Hepatocyte (in vitro differentiated cells): ENCODE measurements at regions not wholly inside any gene's neighbourhood (a gene's known extent, or its start where the extent isn't known, plus 50 kb on each side); places are given as distances from the start of the nearest gene placed in this dataset.

Experiments
- DNase-seq: peaks from one replicate; pipeline ENCODE4 v3.0.0-alpha.2; 2016; ENCODE audit warnings: low spot score
- H2AFZ ChIP-seq: fragments of 200-600 bp; sonication (generic); 2 replicates; pipeline ENCODE4 v1.6.0; 2016; ENCODE audit warnings: antibody characterized with exemption, mild to moderate bottlenecking
- H3K27ac ChIP-seq: fragments of 200-600 bp; sonication (generic); 2 replicates; pipeline ENCODE4 v1.5.1; 2016; ENCODE audit warnings: mild to moderate bottlenecking
- H3K27me3 ChIP-seq: fragments of 200-600 bp; sonication (generic); 2 replicates; pipeline ENCODE4 v1.6.1; 2016
- H3K36me3 ChIP-seq: fragments of 200-600 bp; sonication (generic); replicated peaks from 2 replicates; pipeline ENCODE4 v1.5.1; 2016; ENCODE audit warnings: low read depth; ENCODE audit not compliant: insufficient read depth
- H3K4me1 ChIP-seq: fragments of 200-600 bp; sonication (generic); 2 replicates; pipeline ENCODE4 v1.5.1; 2016; ENCODE audit warnings: mild to moderate bottlenecking, moderate library complexity; ENCODE audit not compliant: insufficient read depth
- H3K4me2 ChIP-seq: fragments of 200-600 bp; sonication (generic); 2 replicates; pipeline ENCODE4 v1.6.0; 2016
- H3K4me3 ChIP-seq: fragments of 200-600 bp; sonication (generic); 2 replicates; pipeline ENCODE4 v1.5.1; 2016; ENCODE audit warnings: mild to moderate bottlenecking
- H3K79me2 ChIP-seq: fragments of 200-600 bp; sonication (generic); 2 replicates; pipeline ENCODE4 v1.6.0; 2017; ENCODE audit warnings: mild to moderate bottlenecking
- H3K9me2 ChIP-seq: fragments of 200-600 bp; sonication (generic); replicated peaks from 2 replicates; pipeline ENCODE4 v1.6.0; 2017; ENCODE audit warnings: mild to moderate bottlenecking; ENCODE audit not compliant: insufficient read depth
- H3K9me3 ChIP-seq: fragments of 200-600 bp; sonication (generic); 2 replicates; pipeline ENCODE4 v1.5.1; 2016; ENCODE audit warnings: low read depth, mild to moderate bottlenecking
- H4K20me1 ChIP-seq: fragments of 200-600 bp; sonication (generic); 2 replicates; pipeline ENCODE4 v1.6.0; 2016; ENCODE audit warnings: mild to moderate bottlenecking; ENCODE audit not compliant: insufficient read depth, poor library complexity, severe bottlenecking
- CTCF ChIP-seq: fragments of 200-600 bp; sonication (generic); IDR thresholded peaks from 2 replicates; pipeline ENCODE4 v1.5.1; 2016; ENCODE audit warnings: antibody characterized with exemption, mild to moderate bottlenecking; ENCODE audit not compliant: poor library complexity
- EZH2 ChIP-seq: fragments of 200-600 bp; sonication (generic); IDR thresholded peaks from 2 replicates; pipeline ENCODE4 v1.6.1; 2016; ENCODE audit warnings: antibody characterized with exemption, mild to moderate bottlenecking, borderline replicate concordance
- EZH2phosphoT487 ChIP-seq: fragments of 200-600 bp; sonication (generic); IDR thresholded peaks from one replicate; pipeline ENCODE4 v1.6.1; 2018; ENCODE audit warnings: antibody characterized with exemption, mild to moderate bottlenecking, low read depth, moderate library complexity; ENCODE audit not compliant: unreplicated experiment, severe bottlenecking
- WGBS: methylation state at CpG from one replicate; pipeline ENCODE4 v1.1.6; 2016; ENCODE audit warnings: low lambda C conversion rate; ENCODE audit errors: missing lambda C conversion rate; 5-methylcytosine and 5-hydroxymethylcytosine counted together

DNA sequence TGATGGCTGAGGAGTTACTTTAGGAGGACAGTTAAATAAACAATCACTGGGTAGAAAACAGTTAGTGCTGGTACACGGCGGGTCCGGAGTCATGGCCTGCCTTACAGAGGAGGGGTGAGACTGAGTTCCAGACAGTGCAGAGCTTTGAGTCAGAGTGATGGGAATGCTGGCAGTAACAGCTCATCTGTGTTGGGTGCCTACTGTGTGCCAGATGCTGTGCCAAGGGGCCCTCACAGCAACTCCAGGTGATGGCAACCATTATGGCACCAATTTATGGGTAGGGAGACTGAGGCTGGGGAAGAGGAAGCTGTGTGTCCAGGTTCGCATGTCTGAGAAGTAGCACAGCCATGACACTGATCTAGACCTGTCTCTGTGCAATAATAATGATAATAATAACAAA is 132.6 kb downstream of the CEBPB start:
- H3K36me3 ChIP-seq, result no peaks in the 10 kb centered on the region
- H3K9me2 ChIP-seq, result no peaks in the 10 kb centered on the region
- H3K4me3 ChIP-seq, result no peak overlapping the region
- H3K9me3 ChIP-seq, result no peaks in the 10 kb centered on the region
- H3K27me3 ChIP-seq, result no peaks in the 10 kb centered on the region
- H2AFZ ChIP-seq, result no peak overlapping the region
- no peak overlapping the region for H3K27ac ChIP-seq
- H3K79me2 ChIP-seq, result no peaks in the 10 kb centered on the region
- no peak overlapping the region for H3K4me2 ChIP-seq
- 86% methylated on average over 4 of the region's 4 CpGs for WGBS
- no peaks in the 10 kb centered on the region for H4K20me1 ChIP-seq
- H3K4me1 ChIP-seq, result peaks cover 23% of the 10 kb centered on the region
- no peak for TF ChIP-seq EZH2phosphoT487
- no peak for TF ChIP-seq CTCF
- no peak for TF ChIP-seq EZH2
- DNase-seq, result no peak

GRCh38 chr20:50323777-50324775 is 133.4 kb downstream of the CEBPB start:
- H3K4me3 ChIP-seq, result no peak overlapping the region
- peaks cover 23% of the 10 kb centered on the region for H3K4me1 ChIP-seq
- 87% methylated on average over 5 of the region's 5 CpGs for WGBS
- no peaks in the 10 kb centered on the region for H3K79me2 ChIP-seq
- H3K4me2 ChIP-seq, result no peak overlapping the region
- no peaks in the 10 kb centered on the region for H3K9me3 ChIP-seq
- no peak overlapping the region for H2AFZ ChIP-seq
- no peaks in the 10 kb centered on the region for H3K27me3 ChIP-seq
- H4K20me1 ChIP-seq, result no peaks in the 10 kb centered on the region
- no peaks in the 10 kb centered on the region for H3K36me3 ChIP-seq
- no peaks in the 10 kb centered on the region for H3K9me2 ChIP-seq
- no peak for DNase-seq
- H3K27ac ChIP-seq, result no peak overlapping the region
- TF ChIP-seq EZH2phosphoT487, result no peak
- no peak for TF ChIP-seq EZH2
- TF ChIP-seq CTCF, result no peak

GRCh38 chr20:50325215-50325614 is 134.6 kb downstream of the CEBPB start:
- 95% methylated on average over 4 of the region's 4 CpGs for WGBS
- TF ChIP-seq EZH2, result no peak
- TF ChIP-seq EZH2phosphoT487, result no peak
- no peak for TF ChIP-seq CTCF
- Histone ChIP-seq H3K36me3 (no peaks in the 10 kb centered on the region), H4K20me1 (no peaks in the 10 kb centered on the region), H3K4me3 (no peak overlapping the region), H3K79me2 (no peaks in the 10 kb centered on the region), H3K4me2 (no peak overlapping the region), H3K9me2 (no peaks in the 10 kb centered on the region), H3K9me3 (no peaks in the 10 kb centered on the region), H3K27me3 (no peaks in the 10 kb centered on the region), H3K4me1 (peaks cover 23% of the 10 kb centered on the region), H3K27ac (no peak overlapping the region), H2AFZ (no peak overlapping the region)
- no peak for DNase-seq
